Vagina (tissue), 2 donors: ENCODE measurements at regions not wholly inside any gene's neighbourhood (a gene's known extent, or its start where the extent isn't known, plus 50 kb on each side); places are given as distances from the start of the nearest gene placed in this dataset.

Experiments used
- POLR2A ChIP-seq, 2 donors: fragments of 450-650 bp; IDR thresholded peaks; one replicate each; pipeline ENCODE4 v1.6.1; 2017; ENCODE audit warnings: antibody characterized with exemption in 2 of 2, mild to moderate bottlenecking in 2 of 2, moderate library complexity in 2 of 2
- POLR2AphosphoS5 ChIP-seq, 2 donors: sonication (generic); formaldehyde crosslinking; IDR thresholded peaks; one replicate each; pipeline ENCODE4 v1.9.0; 2017; ENCODE audit warnings: antibody characterized with exemption in 2 of 2, mild to moderate bottlenecking in 2 of 2, low read depth in 1 of 2; ENCODE audit not compliant: insufficient read depth in 1 of 2
- TF ChIP-seq, protein P1 (sequence below), 3 experiments: fragments of 450-650 bp in 2 of 3; fragments of 200-600 bp in 1 of 3; sonication (generic) in 1 of 3; IDR thresholded peaks; one replicate each; pipeline ENCODE4 v1.5.1; 2017 to 2019; ENCODE audit warnings: antibody characterized with exemption in 3 of 3, mild to moderate bottlenecking in 2 of 3, moderate library complexity in 2 of 3

DNA sequence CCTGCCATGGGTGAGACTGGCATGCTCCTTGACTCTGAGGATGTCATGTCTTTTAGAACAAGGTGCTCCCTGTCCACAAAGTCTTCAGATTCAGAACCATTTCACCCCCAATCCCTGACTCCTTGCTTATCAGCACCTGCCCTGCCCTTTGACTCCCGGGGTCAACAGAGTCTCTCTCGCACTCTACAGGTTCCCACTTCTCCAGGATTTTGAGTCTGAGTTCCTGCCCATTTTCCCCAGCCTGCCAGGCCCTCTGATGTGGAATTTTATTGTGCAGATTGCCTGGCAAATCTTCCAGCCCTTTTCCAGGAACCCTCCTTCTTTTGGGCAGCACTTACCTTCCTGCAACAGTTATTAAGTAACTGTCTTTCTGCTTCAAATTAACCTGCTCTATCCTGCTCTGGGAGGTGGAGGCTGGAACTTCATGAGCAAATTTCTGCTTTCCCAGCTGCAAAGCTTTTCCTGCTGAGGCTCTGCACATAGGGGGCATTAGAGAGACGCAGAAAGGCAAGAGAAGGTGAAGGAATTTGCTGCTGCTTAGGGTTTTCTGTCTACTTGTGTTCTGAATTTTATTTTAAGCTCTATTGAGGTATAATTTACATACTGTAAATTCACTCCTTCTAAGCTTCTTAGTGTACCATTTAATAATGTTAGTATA is 259.1 kb downstream of the PCNX1 start:
- no peak for TF ChIP-seq POLR2AphosphoS5 (IDR thresholded peaks at IDR 0.05; ENCODE audit: insufficient read depth in 1 of 2, low read depth in 1 of 2)
- TF ChIP-seq, protein P1, sequence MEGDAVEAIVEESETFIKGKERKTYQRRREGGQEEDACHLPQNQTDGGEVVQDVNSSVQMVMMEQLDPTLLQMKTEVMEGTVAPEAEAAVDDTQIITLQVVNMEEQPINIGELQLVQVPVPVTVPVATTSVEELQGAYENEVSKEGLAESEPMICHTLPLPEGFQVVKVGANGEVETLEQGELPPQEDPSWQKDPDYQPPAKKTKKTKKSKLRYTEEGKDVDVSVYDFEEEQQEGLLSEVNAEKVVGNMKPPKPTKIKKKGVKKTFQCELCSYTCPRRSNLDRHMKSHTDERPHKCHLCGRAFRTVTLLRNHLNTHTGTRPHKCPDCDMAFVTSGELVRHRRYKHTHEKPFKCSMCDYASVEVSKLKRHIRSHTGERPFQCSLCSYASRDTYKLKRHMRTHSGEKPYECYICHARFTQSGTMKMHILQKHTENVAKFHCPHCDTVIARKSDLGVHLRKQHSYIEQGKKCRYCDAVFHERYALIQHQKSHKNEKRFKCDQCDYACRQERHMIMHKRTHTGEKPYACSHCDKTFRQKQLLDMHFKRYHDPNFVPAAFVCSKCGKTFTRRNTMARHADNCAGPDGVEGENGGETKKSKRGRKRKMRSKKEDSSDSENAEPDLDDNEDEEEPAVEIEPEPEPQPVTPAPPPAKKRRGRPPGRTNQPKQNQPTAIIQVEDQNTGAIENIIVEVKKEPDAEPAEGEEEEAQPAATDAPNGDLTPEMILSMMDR (IDR thresholded peaks at IDR 0.05), result no peak
- no peak for TF ChIP-seq POLR2A (IDR thresholded peaks at IDR 0.05)
